Sigmoid colon (tissue), 6 donors: ENCODE measurements at regions not wholly inside any gene's neighbourhood (a gene's known extent, or its start where the extent isn't known, plus 50 kb on each side); places are given as distances from the start of the nearest gene placed in this dataset.

ENCODE experiments used
- DNase-seq: peaks from one replicate; pipeline ENCODE4 v3.0.0-alpha.2; 2019
- H3K27ac ChIP-seq, 4 donors: fragments of 200-600 bp; sonication (generic); one replicate each; pipeline ENCODE4 v1.5.1; 2016 to 2019; ENCODE audit warnings: mild to moderate bottlenecking in 1 of 4
- H3K27me3 ChIP-seq, 3 donors: fragments of 200-600 bp; sonication (generic); one replicate each; pipeline ENCODE4 v1.5.1; 2019; ENCODE audit warnings: mild to moderate bottlenecking in 1 of 3
- H3K36me3 ChIP-seq, 4 donors: fragments of 200-600 bp; sonication (generic); one replicate each; pipeline ENCODE4 v1.5.1; 2016 to 2019
- H3K4me1 ChIP-seq, 4 donors: fragments of 200-600 bp; sonication (generic); one replicate each; pipeline ENCODE4 v1.5.1; 2017 to 2019
- H3K4me3 ChIP-seq, 4 donors: fragments of 200-600 bp; sonication (generic); one replicate each; pipeline ENCODE4 v1.5.1; 2017 to 2019; ENCODE audit warnings: mild to moderate bottlenecking in 2 of 4, moderate library complexity in 1 of 4
- H3K9me3 ChIP-seq, 4 donors: fragments of 200-600 bp in 3 of 4; sonication (generic) in 3 of 4; one replicate each; pipeline versions ENCODE4 v1.5.1 to v1.6.1; 2013 to 2019
- EP300 ChIP-seq, 4 donors: sonication (generic); formaldehyde crosslinking; IDR thresholded peaks; one replicate each; pipeline ENCODE4 v1.6.1; 2017; ENCODE audit warnings: antibody characterized with exemption in 4 of 4
- POLR2A ChIP-seq, 2 donors: fragments of 450-650 bp; IDR thresholded peaks; one replicate each; pipeline ENCODE4 v1.6.1; 2016; ENCODE audit warnings: antibody characterized with exemption in 2 of 2, mild to moderate bottlenecking in 2 of 2, moderate library complexity in 2 of 2
- POLR2AphosphoS5 ChIP-seq, 4 donors: sonication (generic); formaldehyde crosslinking; IDR thresholded peaks; one replicate each; pipeline ENCODE4 v1.6.1; 2017; ENCODE audit warnings: antibody characterized with exemption in 4 of 4
- WGBS, 2 donors: extraction: QIAGEN DNeasy Blood & Tissue Kit; methylation state at CpG; one replicate each; pipeline ENCODE4 v1.1.7; 2013; 5-methylcytosine and 5-hydroxymethylcytosine counted together
- intact Hi-C: fragments of 100-400 bp; cut with DNase I; formaldehyde crosslinking; loops from one replicate; pipeline ENCODE4 v1.15.1; 2023
- TF ChIP-seq, protein P1 (sequence below), 4 experiments: fragments of 450-650 bp in 3 of 4; fragments of 200-600 bp in 1 of 4; IDR thresholded peaks; one replicate each; pipeline ENCODE4 v1.5.1; 2016 to 2019; ENCODE audit warnings: antibody characterized with exemption in 4 of 4, mild to moderate bottlenecking in 3 of 4, moderate library complexity in 2 of 4
- donor health status: healthy with polysubstance abuse.
- donor health status: healthy.

DNA sequence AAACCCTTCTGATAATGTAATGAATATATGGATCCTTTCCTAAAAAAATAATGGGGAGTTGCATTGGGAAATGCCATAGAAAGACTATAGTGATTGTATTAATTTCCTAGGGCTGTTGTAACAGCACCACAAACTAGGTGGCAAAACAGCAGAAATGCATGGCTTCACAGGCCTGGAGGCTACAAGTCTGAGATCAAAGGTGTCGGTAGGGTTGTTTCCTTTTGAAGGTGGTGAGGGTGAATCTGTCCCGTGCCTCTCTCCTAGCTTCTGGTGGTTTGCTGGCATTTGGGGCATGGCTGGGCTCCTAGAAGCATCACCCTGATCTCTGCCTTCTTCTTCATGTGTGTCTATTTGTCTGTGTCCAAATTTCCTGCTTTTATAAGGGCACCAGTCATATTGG is 149.7 kb downstream of the INHBB start:
- intact Hi-C loops: no loop called here

DNA sequence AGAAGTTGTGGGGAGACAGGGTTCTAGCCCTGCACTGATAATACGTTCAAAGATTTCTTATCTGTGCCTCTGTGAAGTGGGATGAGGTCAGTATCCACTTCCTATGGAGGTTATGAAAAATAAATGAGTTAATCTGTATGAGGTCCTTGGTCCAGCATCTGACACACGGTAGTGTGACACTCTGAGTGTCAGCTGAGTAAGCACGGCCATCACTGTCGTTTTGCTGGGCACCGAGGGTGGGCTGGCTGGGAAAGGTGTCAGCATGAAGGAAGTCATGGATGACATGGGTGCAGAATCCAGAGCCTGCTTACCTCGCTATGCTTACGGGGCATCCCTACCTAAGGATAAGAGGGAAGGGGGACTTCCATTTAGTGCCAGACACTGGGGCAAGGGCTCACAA is 150.3 kb downstream of the INHBB start:
- Histone ChIP-seq H3K9me3 (no peaks in the 10 kb centered on the region), H3K27me3 (no peaks in the 10 kb centered on the region), H3K4me3 (no peak overlapping the region), H3K27ac (no peak overlapping the region), H3K36me3 (no peaks in the 10 kb centered on the region), H3K4me1 (no peaks in the 10 kb centered on the region)
- DNase-seq: no peak
- WGBS, 2 donors: 78 to 85% methylated on average over 7 of the region's 7 CpGs
- intact Hi-C loops: no loop called here
- TF ChIP-seq POLR2AphosphoS5 (IDR thresholded peaks at IDR 0.05) (no peak), POLR2A (IDR thresholded peaks at IDR 0.05) (no peak), EP300 (IDR thresholded peaks at IDR 0.05) (no peak)
- TF ChIP-seq, protein P1, sequence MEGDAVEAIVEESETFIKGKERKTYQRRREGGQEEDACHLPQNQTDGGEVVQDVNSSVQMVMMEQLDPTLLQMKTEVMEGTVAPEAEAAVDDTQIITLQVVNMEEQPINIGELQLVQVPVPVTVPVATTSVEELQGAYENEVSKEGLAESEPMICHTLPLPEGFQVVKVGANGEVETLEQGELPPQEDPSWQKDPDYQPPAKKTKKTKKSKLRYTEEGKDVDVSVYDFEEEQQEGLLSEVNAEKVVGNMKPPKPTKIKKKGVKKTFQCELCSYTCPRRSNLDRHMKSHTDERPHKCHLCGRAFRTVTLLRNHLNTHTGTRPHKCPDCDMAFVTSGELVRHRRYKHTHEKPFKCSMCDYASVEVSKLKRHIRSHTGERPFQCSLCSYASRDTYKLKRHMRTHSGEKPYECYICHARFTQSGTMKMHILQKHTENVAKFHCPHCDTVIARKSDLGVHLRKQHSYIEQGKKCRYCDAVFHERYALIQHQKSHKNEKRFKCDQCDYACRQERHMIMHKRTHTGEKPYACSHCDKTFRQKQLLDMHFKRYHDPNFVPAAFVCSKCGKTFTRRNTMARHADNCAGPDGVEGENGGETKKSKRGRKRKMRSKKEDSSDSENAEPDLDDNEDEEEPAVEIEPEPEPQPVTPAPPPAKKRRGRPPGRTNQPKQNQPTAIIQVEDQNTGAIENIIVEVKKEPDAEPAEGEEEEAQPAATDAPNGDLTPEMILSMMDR (IDR thresholded peaks at IDR 0.05): no peak

More for the DNA sequence above, 149.7 kb downstream of the INHBB start:
- Histone ChIP-seq H3K4me3 (no peak overlapping the region), H3K4me1 (no peaks in the 10 kb centered on the region), H3K9me3 (no peaks in the 10 kb centered on the region), H3K27me3 (no peaks in the 10 kb centered on the region), H3K27ac (no peak overlapping the region), H3K36me3 (no peaks in the 10 kb centered on the region)
- DNase-seq: no peak
- 65 to 77% methylated on average over 2 of the region's 2 CpGs for WGBS, 2 donors
- TF ChIP-seq EP300 (IDR thresholded peaks at IDR 0.05) (no peak), POLR2AphosphoS5 (IDR thresholded peaks at IDR 0.05) (no peak), POLR2A (IDR thresholded peaks at IDR 0.05) (no peak)
- TF ChIP-seq, protein P1 (IDR thresholded peaks at IDR 0.05): no peak

DNA sequence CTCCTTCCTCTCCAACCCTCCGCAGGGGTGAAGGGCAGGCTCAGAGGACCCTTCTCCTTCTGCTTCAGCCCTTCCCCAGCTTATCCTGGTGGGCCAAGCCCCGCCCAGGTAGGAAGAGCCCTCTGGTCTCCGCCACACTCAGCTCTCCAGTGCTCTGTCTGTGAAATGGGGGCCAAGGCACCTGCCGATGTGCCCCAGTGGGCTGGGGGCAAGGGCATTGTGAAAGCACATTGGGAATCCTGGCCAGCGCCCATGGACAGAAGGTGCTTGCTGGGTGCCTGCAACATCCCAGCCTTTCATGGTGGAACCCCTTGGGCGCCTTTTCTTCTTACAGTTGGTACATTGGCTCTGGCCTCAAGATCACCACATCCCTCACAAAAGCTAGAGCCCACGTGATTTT is 150.8 kb downstream of the INHBB start:
- TF ChIP-seq POLR2A (IDR thresholded peaks at IDR 0.05): no peak
- no peak for TF ChIP-seq EP300 (IDR thresholded peaks at IDR 0.05)
- H3K9me3 ChIP-seq: no peaks in the 10 kb centered on the region
- WGBS, 2 donors: 79 to 82% methylated on average over 7 of the region's 7 CpGs
- no peaks in the 10 kb centered on the region for H3K36me3 ChIP-seq
- H3K27ac ChIP-seq: no peak overlapping the region
- intact Hi-C loops: no loop called here
- no peaks in the 10 kb centered on the region for H3K27me3 ChIP-seq
- no peaks in the 10 kb centered on the region for H3K4me1 ChIP-seq
- no peak for DNase-seq
- no peak overlapping the region for H3K4me3 ChIP-seq

DNA sequence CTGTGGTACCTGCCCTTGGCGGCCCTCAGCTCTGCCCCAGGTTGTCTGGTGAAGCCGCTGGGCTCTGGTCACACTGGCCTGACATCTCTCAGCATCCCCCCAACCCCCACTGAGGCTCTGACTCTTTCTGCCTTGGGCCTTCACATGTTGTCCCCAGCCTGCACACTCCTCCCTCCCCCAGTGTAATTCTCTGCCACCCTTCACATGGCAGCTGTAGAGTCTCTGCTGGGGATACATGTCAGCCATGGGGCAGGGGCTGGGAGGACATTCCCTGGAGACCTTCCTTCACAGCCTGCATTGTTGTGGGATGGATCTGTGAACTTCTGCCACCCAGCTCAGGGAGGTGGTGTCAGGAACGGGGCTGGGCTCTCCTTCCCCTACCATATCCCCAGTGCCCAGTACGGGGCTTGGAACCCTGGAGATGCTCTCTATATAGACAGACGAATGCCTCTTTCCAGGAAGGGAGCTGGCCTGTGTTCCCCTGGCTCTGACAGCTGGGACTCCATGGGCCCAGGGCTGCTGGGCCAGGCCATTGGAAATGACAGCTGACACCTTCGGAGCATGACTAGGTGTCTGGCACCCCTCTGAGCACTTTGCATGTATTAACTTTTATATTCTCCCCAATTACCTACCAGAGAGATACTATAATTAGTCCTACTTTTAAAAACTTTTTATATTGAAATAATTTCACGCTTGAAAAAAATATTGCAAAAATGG is 151.5 kb downstream of the INHBB start:
- no peak for TF ChIP-seq EP300 (IDR thresholded peaks at IDR 0.05)
- TF ChIP-seq, protein P1 (IDR thresholded peaks at IDR 0.05): no peak
- no peak for TF ChIP-seq POLR2A (IDR thresholded peaks at IDR 0.05)
- TF ChIP-seq POLR2AphosphoS5 (IDR thresholded peaks at IDR 0.05): no peak
- Histone ChIP-seq H3K36me3 (no peaks in the 10 kb centered on the region), H3K27me3 (no peaks in the 10 kb centered on the region), H3K27ac (no peak overlapping the region), H3K4me1 (no peaks in the 10 kb centered on the region), H3K9me3 (no peaks in the 10 kb centered on the region), H3K4me3 (no peak overlapping the region)
- intact Hi-C loops: no loop called here
- DNase-seq: no peak
- WGBS, 2 donors: 87 to 88% methylated on average over 7 of the region's 7 CpGs

DNA sequence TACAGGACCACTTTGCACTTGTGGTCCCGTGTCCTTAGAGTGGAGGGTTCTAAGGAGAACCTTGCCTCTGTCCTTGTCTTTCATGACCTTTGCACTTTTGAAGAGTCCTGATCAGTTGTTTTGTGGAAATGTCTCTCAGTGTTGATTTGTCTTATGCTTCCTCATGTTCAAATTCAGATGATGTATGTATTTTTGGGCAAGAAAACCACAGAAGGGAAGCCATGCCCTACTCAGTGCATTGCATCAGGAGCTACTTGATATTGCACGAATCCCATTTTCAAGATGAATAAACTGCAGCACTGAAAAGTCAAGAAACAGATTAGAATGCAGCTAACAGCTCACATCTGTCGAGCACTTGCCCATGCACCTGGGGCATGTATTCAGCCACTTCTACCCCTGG is 152.2 kb downstream of the INHBB start:
- H3K27me3 ChIP-seq: no peaks in the 10 kb centered on the region
- H3K4me3 ChIP-seq: no peak overlapping the region
- DNase-seq: no peak
- H3K4me1 ChIP-seq: no peaks in the 10 kb centered on the region
- 83 to 86% methylated on average over 3 of the region's 3 CpGs for WGBS, 2 donors
- no peaks in the 10 kb centered on the region for H3K36me3 ChIP-seq
- TF ChIP-seq, protein P1 (IDR thresholded peaks at IDR 0.05): no peak
- TF ChIP-seq EP300 (IDR thresholded peaks at IDR 0.05): no peak
- TF ChIP-seq POLR2A (IDR thresholded peaks at IDR 0.05): no peak
- TF ChIP-seq POLR2AphosphoS5 (IDR thresholded peaks at IDR 0.05): no peak
- intact Hi-C loops: no loop called here
- H3K9me3 ChIP-seq: no peaks in the 10 kb centered on the region
- no peak overlapping the region for H3K27ac ChIP-seq
